ENCODE measurements at regions not wholly inside any gene's neighbourhood (a gene's known extent, or its start where the extent isn't known, plus 50 kb on each side); places are given as distances from the start of the nearest gene placed in this dataset.

- no peak for TF ChIP-seq CTCF (IDR thresholded peaks at IDR 0.05)
- no peak for TF ChIP-seq POLR2A (IDR thresholded peaks at IDR 0.05)
These were observed 110.2 kb downstream of the TMEM26 start for GRCh38 chr10:61342858-61343572.

Measured in testis (tissue), 2 donors.